Sigmoid colon (tissue), 4 donors: ENCODE measurements at regions not wholly inside any gene's neighbourhood (a gene's known extent, or its start where the extent isn't known, plus 50 kb on each side); places are given as distances from the start of the nearest gene placed in this dataset.

Experiments
- POLR2A ChIP-seq, 2 donors: fragments of 450-650 bp; IDR thresholded peaks; one replicate each; pipeline ENCODE4 v1.6.1; 2016; ENCODE audit warnings: antibody characterized with exemption in 2 of 2, mild to moderate bottlenecking in 2 of 2, moderate library complexity in 2 of 2
- POLR2AphosphoS5 ChIP-seq, 4 donors: sonication (generic); formaldehyde crosslinking; IDR thresholded peaks; one replicate each; pipeline ENCODE4 v1.6.1; 2017; ENCODE audit warnings: antibody characterized with exemption in 4 of 4
- TF ChIP-seq, protein P1 (sequence below), 4 experiments: fragments of 450-650 bp in 3 of 4; fragments of 200-600 bp in 1 of 4; IDR thresholded peaks; one replicate each; pipeline ENCODE4 v1.5.1; 2016 to 2019; ENCODE audit warnings: antibody characterized with exemption in 4 of 4, mild to moderate bottlenecking in 3 of 4, moderate library complexity in 2 of 4

GRCh38 chr6:128759447-128759846 is 123.5 kb upstream of the LAMA2 start:
- TF ChIP-seq, protein P1, sequence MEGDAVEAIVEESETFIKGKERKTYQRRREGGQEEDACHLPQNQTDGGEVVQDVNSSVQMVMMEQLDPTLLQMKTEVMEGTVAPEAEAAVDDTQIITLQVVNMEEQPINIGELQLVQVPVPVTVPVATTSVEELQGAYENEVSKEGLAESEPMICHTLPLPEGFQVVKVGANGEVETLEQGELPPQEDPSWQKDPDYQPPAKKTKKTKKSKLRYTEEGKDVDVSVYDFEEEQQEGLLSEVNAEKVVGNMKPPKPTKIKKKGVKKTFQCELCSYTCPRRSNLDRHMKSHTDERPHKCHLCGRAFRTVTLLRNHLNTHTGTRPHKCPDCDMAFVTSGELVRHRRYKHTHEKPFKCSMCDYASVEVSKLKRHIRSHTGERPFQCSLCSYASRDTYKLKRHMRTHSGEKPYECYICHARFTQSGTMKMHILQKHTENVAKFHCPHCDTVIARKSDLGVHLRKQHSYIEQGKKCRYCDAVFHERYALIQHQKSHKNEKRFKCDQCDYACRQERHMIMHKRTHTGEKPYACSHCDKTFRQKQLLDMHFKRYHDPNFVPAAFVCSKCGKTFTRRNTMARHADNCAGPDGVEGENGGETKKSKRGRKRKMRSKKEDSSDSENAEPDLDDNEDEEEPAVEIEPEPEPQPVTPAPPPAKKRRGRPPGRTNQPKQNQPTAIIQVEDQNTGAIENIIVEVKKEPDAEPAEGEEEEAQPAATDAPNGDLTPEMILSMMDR (IDR thresholded peaks at IDR 0.05): no peak
- TF ChIP-seq POLR2A (IDR thresholded peaks at IDR 0.05): no peak
- TF ChIP-seq POLR2AphosphoS5 (IDR thresholded peaks at IDR 0.05): no peak
